ENCODE measurements at regions not wholly inside any gene's neighbourhood (a gene's known extent, or its start where the extent isn't known, plus 50 kb on each side); places are given as distances from the start of the nearest gene placed in this dataset.

DNA sequence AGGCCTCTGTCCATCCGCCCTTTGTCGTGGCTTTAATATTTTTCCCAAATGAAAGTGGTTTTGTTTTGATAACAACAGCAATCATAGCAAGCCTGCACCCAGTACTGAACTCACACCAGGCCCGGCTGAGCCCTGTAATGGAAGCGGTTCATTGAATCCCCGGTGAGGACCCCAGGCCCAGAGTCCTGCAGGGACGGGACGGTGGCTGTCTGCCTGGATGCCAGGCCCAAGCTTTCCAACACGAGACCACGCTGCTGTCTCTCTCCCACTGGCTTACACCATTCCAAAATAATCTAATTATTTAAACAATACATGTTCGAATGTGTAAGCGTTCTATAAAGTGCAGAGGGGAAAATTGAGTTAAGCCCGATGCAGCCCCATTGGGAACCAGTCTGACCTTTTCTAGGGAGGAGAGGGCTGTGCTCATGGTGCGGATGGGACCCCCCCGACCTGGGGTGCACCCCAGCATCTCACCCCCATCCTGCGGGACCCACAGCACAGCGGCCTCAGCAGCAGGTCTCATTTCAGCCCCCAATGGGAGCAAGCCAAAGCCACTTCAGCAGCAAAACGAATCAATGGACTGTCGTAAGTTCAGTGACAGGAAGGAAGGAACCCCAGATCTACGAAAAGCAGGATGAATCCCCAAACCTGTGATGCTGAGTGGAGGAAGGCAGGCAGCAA, 1046.9 kb downstream of the BRD1 start:
- TF ChIP-seq, protein P1, sequence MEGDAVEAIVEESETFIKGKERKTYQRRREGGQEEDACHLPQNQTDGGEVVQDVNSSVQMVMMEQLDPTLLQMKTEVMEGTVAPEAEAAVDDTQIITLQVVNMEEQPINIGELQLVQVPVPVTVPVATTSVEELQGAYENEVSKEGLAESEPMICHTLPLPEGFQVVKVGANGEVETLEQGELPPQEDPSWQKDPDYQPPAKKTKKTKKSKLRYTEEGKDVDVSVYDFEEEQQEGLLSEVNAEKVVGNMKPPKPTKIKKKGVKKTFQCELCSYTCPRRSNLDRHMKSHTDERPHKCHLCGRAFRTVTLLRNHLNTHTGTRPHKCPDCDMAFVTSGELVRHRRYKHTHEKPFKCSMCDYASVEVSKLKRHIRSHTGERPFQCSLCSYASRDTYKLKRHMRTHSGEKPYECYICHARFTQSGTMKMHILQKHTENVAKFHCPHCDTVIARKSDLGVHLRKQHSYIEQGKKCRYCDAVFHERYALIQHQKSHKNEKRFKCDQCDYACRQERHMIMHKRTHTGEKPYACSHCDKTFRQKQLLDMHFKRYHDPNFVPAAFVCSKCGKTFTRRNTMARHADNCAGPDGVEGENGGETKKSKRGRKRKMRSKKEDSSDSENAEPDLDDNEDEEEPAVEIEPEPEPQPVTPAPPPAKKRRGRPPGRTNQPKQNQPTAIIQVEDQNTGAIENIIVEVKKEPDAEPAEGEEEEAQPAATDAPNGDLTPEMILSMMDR (IDR thresholded peaks at IDR 0.05) = no peak
- no peak for TF ChIP-seq EZH2 (IDR thresholded peaks at IDR 0.05; ENCODE audit: borderline replicate concordance, insufficient read depth, low read depth, low read length, poor library complexity, severe bottlenecking)
